ENCODE measurements at regions not wholly inside any gene's neighbourhood (a gene's known extent, or its start where the extent isn't known, plus 50 kb on each side); places are given as distances from the start of the nearest gene placed in this dataset.

DNA sequence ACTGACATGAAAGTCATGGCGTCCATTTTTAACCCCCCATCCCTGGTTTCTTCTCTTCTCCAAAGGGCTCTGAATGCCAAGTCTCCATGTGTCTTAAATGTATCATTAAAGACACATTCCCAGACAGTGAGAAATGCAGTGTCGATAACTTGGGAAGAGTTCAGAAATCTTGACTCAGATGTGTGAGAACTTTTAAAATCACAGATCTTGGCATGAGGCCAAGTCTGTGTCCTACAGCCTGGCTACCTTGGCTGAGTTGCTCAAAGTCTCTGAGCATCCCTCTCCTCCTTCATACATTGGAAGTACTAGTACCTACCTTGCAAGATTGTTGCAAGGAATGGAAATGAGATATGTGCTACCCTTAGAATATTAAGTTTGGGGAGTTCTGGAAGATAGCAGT, 1046.5 kb upstream of the RBFOX1 start:
- no peak for DNase-seq (ENCODE audit: low read depth, low spot score)

DNA sequence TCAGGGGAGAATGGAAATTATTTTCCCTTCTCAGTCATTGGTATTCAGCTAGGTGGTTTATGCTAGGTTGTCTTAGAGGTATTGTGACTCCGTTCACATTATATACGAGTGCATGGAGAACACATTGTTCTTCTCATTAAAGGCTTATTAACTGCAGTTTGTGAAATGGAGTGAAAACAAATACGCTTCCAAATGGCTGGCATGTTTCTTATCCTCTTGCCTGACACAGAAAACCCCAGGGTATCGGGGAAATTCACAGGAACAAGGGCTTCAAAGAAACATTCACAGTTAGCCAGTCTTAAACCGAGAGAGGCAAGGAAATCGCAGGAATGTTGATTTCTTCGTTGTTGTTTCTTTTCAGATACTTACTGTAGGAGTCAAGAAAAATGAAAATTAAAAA, 1047.9 kb upstream of the RBFOX1 start:
- DNase-seq (ENCODE audit: low read depth, low spot score): no peak

DNA sequence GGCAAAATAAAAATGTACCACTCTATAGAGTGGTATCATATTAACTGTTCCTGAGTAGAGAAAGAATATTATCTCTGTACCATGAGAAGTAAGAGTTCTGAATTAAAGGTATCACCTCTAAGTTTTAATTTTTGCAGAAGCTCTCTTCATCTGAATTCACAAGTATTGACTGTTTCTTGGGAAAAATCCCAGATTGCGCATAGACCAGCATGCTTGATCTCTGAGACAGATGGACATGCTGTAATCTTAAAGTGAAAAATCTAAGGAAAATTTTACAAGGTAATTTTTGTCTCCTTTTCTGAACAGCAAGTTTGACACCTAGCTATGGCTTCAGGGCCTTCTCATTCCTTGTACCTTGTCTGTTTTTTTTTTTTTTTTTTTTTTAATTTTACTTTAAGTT, 1050.7 kb upstream of the RBFOX1 start:
- no peak for DNase-seq (ENCODE audit: low read depth, low spot score)

DNA sequence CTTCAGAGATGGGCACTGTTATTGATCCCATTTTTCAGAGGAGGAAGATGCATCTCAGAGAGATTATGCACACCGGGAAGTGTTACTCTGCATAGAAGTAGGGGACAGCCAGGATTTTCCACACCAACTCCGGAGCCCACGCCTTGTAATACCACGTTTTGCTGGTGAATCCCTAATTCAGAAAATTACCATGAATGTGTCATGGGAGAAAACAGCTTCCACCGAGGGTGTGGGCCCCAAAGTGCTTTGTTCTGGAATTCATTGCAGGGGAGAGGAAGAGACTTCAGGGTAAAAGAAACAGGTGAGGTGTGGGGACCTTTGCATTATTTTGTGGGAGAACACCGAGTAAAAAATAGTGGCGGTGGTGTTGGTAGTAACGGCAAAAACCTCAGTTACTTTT, 1051.4 kb upstream of the RBFOX1 start:
- DNase-seq (ENCODE audit: low read depth, low spot score): no peak

DNA sequence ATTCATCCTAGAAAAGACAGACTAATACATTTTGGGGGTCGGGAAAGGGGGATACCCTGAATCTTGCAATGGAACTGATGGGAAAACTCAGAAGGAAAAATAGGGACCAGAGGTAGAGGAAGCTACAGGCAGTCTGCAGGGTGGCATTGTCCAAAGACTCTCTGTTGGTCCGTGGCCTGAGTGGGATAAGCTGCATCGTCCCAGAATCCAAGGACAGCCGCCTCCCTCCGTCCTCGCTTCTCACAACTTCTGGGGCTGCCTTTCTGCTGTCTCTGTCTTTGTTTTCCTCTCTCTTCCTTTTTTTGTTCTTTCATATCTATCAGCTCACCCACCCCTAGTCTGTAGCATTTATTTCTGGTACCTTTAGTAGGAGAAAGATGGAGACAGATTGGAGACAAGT, 1052.6 kb upstream of the RBFOX1 start:
- DNase-seq (ENCODE audit: low read depth, low spot score): no peak

DNA sequence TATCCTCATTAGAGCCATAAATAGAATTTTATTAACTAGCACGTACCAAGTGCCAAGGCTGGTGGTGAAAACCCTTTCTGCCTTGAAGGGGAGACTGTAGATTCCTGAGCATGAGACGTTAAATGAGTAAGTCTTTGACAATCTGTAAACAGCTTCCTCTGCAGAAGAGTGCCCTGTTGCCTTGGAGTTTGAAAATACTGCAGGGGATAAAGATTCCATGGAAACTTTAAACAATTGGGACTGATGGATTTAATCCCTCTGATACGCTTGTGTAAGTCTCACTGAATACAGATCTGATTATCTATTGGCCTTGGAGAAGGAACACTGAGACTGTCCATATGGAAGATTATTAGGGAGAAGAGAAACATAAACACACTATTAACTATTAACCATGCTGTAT, 1053.4 kb upstream of the RBFOX1 start:
- DNase-seq (ENCODE audit: low read depth, low spot score): no peak

DNA sequence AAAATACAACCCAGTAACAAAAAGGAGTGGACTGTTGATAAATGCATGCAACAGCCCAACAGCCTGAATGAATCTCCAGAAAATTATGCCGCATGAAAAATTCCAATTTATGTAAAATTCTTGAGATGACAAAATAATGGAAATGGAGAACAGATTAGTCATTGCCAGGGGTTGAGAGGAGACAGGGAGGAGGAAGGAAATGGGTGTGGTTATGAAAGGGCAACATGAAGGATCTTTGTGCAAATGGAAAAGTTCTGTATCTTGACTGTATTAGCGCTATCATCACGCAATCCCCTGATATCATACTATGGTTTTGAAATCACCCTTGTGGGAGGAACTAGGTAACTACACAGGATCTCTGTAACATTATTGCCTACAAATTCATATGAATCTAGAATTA, 1058.3 kb upstream of the RBFOX1 start:
- DNase-seq (ENCODE audit: low read depth, low spot score): no peak

DNA sequence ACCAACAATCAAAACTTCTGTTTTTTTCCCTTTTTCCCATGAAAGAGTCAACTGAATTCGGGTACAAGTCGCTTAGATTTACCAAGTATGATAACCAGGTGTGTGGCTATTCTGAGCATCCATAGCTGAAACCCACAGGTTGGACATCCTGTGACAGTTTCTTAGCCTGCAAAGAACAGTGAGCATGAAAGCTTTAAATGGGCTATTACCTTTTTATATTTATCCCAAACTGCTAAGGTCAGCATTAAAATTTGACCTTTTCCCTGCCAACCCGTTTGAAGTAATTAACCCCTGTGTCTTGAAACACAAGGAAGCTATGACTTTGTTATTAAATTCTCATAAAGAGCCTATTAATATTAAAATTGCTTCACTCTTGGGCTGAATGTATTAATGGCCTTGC, 1065.0 kb upstream of the RBFOX1 start:
- no peak for DNase-seq (ENCODE audit: low read depth, low spot score)

DNA sequence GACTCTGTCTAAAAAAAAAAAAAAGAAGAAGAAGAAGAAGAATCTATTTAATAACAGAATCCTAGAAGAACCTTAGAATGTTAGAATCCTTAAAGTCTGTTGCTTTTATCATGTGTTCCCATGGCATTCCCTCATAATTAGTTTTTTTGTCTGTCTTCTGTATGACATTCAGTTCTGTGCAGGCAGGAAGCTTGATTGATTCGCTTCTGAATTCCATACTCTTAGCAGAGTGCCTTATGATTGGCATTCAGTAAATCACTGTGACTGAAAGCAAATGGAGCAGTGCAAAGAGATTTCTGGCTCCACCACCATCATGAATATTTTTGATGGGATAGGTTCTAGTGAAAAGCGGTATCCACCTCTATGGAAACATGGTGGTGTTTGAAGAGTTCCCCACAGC, 1065.9 kb upstream of the RBFOX1 start:
- no peak for DNase-seq (ENCODE audit: low read depth, low spot score)

DNA sequence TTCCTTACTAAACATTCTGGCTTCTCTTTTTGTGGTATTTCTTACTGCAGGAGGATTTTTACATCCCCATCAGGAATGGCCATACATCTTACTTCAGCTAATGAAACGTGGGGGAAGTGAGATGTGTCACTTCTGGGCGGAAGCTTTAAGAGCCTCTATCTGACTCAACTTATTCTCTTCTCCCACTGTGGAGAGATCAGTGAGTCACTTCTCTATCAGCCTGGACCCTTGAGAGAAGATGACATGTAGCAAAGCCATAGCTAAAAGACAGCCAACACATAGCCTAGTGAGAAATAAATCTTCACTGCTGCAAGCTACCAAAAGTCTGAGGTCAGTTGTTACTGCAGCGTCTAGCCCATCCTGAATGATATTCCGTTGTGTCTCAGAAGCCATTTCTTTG, 1066.7 kb upstream of the RBFOX1 start:
- no peak for DNase-seq (ENCODE audit: low read depth, low spot score)

DNA sequence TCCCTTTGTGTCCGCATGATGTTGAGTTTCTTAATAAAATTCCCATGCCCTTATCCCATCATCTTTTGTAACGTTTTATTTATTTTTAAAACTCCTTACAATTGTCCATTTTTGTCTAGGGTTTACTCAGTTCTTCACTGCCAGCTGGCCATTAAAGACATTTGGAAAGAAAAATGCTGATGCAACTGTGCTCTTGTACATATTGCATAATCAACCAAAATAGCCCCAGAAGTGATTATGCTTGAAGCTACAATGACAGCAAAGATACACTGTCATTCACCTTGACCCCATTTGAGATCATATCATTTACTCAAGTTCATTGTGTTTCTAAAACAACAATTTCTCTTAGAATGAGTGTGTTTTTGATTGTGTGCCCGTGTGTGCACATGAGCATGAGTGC, 1074.6 kb upstream of the RBFOX1 start:
- DNase-seq (ENCODE audit: low read depth, low spot score): no peak

DNA sequence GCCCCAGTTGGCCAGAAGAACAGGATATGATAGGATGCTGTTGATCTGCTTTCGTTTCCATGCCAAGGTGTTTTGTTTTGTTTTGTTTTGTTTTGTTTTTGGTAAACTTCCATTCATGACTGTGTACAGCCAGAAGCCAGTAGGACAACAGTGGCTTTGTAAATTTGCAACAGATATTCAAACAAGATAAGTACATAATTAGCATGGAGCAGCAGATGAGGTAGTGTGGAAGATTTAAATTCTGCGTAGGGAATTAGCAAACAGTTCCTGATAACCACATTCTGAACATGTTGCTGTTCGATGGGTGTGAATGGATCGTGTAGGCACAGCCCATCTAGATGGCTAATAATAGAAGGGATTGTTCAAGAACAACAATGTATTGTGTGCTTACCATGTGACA, 1080.1 kb upstream of the RBFOX1 start:
- DNase-seq (ENCODE audit: low read depth, low spot score): no peak

DNA sequence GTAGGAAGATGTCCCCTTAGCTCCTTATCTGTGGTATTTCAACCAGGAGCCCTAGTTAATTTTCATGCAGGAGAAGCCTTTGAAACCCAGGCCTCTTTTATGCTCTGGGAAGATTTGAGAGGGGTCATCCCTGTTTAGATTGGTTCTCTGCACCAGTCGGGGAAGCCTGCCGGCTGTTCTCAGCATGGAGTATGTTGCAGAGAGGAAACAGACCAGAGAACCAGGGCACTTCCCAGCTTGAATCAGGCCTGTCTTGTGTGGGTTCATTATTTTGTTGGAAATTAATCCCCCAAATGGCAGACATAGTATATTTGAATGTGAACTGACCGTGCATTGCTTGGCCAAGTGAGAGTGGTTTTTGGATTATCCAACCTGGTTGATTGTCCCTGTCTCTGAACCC, 1082.1 kb upstream of the RBFOX1 start:
- no peak for DNase-seq (ENCODE audit: low read depth, low spot score)

DNA sequence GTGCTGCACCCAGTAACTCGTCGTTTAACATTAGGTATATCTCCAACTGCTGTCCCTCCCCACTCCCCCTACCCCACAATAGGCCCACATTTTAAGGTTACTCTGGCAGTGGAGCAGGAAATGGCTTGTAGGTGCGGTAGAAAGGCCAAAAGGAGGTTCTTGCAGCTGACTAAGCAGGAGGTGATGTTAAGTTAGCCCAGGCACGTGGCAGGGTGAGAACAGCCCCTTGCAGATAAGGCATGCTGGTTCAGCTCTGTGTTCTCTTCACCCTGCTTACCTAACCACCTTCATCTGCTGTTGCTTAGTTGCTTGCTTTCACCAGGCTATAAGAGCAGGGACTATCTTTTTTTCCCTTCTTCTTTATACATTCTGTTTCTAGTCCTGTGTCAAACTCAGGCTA, 1082.8 kb upstream of the RBFOX1 start:
- no peak for DNase-seq (ENCODE audit: low read depth, low spot score)

DNA sequence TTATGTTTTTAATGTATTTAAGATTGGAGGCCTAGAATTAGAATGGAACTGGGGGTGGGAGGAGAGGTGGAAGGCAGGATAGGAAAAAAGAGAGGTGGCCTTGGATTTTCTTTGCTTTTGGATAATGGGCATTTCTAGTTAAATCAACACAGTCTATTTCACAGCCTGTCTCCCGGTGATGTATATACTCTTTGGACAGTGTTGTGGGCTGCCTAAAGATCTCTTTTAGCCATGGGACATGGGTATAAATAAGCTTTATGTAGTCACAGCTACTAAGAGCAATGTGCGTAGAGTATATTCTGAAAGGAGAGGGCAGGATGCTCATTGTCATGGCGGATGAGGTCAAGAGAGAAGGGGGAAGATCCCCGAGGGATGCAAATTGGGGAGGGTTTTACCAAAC, 1084.4 kb upstream of the RBFOX1 start:
- DNase-seq (ENCODE audit: low read depth, low spot score): no peak

DNA sequence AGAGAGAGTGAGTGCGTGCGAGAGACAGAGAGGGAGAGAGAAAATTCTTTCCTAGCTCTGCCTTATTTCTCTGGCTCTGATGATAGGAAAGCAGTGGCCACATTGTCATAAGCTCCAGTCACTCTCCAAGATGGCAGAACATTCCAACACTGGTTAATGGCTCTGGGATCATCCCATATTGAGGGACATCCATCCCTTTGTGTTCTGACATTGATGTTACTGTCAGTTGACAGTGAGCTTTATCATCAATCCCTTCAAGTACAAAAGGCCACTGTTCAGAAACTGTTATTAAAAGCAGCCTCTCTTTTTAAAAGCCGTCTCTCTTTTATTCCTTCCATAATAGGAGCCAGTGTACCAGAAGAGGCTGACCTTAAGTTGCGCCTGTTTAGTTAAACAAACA, 1084.9 kb upstream of the RBFOX1 start:
- DNase-seq (ENCODE audit: low read depth, low spot score): no peak

DNA sequence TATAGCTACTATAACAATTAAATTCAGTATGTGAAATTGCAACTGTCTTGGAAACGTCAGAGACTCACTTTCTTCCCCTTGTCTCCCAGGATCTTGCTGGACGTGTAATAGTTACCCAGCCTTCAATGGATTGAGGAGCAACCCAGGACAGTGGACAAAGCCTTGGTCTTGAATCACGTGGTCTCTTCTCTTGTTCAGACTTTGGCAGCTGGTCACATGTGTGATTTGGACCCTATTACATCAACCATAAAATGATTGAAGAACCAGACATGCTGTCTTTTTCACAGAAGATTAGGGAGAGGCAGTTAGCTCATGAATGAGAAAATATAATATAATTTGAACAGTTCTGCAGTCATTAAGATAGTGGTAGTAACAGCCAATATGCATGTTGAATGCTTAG, 1085.5 kb upstream of the RBFOX1 start:
- DNase-seq (ENCODE audit: low read depth, low spot score): no peak

DNA sequence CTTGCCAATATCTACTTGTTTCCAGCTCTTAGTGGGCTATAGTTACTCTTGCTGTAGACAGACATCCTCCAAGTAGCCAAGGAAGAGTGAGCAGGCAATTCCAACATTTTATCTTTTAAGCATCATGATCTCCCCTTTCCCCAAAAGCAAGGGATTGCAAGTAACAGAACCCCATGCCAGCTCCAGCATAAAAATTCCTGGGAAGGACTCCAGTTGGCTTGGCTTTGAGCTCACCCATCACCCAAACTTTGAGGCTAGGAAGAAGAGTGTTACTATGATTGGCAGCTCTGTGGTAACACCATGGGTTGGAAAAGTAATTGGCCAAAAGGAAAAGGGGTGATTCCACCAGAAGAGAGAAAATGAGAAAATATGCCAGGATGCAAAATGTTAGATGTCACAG, 1086.4 kb upstream of the RBFOX1 start:
- DNase-seq (ENCODE audit: low read depth, low spot score): no peak

DNA sequence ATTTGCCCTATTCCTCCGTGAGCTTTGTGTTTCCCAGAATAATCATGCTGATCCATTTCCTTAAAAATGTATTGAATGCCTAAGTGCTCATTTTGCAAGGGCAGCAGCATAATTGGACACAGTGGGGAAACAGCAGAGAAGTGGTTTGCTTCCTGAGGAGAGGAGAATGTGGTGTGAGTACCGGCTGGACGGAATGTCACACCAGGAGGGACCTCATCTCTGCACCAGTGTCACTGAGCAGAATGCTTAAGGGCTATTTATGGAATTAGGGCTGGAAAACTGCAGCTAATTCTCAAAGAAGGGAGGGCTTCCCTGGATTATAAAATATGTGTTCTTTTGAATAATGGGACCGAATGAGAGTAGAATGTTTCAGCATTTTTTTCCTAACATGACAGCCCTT, 1100.6 kb upstream of the RBFOX1 start:
- no peak for DNase-seq (ENCODE audit: low read depth, low spot score)

DNA sequence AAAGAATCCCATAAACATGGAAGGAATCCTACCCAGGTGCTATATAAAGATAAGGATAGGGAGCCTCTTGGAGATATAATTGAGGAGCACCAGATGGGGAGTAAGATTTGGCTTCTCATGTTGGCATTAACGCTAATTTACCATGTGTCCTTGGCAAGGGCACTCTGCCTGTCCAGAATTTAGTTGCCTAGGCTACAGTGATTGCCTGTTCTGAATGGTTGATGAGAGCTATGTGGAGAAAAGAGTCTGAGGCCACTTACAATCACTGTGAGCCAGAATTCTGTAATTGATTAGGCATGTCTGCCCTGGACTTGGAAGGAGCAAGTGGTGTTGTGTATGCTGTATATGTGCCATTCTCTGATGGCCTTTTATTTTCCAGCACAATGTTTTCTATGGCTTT, 1101.2 kb upstream of the RBFOX1 start:
- DNase-seq (ENCODE audit: low read depth, low spot score): no peak

DNA sequence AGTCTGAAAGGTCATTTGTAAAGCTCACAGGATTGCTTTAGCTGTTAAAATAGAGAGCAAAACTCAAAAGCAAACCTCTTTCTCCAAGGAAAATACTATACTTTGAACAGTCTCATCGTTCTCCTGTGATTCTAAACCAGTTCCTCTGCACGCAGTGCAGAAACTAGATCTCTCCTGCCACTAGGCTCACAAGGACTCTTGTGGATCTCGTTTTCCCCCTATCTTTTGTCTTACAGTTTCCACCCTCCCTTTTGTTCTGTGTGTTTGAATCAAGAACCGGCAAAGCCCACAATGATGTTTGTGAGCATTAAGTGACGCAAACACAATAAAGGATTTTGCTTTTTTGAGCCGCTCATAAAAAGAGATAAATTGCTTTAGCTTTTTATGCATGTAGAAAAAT, 1103.5 kb upstream of the RBFOX1 start:
- DNase-seq (ENCODE audit: low read depth, low spot score): no peak

DNA sequence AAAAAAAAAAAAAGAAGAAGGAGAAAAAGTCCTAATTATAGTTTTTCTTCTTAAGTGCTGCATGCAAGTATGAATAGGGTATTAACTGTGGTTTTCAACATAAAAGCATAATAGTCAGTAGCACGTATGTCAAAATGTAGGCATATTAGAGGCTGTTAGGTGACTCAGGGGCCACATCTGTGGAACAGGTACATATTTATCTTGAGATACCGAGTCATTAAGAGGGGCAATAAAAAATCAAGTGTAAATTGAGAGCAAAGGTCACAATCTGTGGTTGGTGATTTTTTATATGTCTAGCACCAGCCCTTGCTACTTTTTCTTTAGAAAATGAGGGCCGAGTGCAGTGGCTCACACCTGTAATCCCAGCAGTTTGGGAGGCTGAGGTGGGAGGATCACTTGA, 1113.8 kb upstream of the RBFOX1 start:
- DNase-seq (ENCODE audit: low read depth, low spot score): no peak

DNA sequence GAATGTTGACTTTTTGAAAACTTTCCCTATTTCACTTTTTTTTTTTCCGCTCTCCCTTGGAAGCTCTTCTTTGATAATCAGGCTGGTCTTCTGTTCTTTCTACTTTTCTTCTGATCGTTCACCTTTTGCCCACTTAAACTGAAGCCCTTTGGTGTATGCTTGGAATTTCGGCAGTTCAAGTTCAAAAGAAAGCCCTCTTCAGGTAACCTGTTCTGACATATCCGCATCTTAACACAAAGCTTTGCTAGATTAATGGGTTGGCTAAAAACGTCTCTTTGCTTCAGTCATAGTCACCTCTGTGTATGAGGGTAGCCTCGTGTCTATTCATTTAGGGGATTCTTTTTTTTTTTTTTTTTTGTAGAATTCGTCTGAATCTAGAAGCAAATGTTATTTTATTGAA, 1115.8 kb upstream of the RBFOX1 start:
- no peak for DNase-seq (ENCODE audit: low read depth, low spot score)

DNA sequence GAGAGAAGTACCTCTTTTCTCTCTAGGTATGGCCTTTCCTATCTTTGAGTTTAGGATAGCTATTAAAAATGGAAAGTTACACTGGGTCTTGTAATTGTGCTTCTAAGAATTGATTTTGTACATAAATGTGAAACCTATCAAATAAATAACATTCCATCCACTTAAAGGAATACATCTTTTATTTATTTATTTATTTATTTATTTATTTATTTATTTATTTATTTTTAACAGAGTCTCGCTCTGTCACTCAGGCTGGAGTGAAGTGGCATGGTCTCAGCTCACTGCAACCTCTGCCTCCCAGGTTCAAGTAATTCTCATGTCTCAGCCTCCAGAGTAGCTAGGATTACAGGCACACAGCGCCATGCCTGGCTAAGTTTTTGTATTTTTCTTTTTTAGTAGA, 1114.0 kb upstream of the EEF2KMT start:
- DNase-seq (ENCODE audit: low read depth, low spot score): no peak

DNA sequence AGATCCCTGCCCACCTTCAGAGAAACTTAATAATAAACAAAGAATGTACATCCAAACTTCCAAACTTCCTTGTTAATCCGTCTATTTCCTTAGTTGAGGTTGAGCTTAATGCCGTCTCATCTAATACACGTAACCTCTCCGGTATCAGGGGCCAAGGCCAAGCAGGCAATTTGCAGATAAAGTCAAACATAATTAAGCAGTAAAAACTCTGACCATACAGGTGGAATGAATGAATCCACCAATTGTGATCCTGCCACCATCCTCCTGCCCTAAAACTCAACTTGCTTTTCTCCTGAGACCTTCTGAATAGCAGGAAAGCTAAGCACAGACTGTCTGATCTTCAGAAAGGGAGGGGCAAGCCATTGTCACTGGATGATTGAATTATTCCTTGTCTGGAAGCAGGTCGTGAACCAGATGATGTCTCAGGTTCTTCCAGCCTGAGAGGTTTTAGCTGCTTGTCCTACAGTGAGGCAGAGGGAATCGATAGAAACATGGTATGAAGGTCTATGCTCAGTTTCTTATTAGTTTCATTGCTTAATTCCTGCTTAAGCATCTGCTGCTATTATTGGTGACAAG, 1111.8 kb upstream of the EEF2KMT start:
- no peak for DNase-seq (ENCODE audit: low read depth, low spot score)
